C4-2B (cell line): ENCODE measurements at regions not wholly inside any gene's neighbourhood (a gene's known extent, or its start where the extent isn't known, plus 50 kb on each side); places are given as distances from the start of the nearest gene placed in this dataset.

Source experiments
- H3K27ac ChIP-seq: fragments of 450-650 bp; 2 replicates; pipeline ENCODE4 v1.5.1; 2017
- CTCF ChIP-seq: fragments of 450-650 bp; conservative IDR thresholded peaks from 2 replicates; pipeline ENCODE4 v1.5.1; 2017; ENCODE audit warnings: mild to moderate bottlenecking
- ZFX ChIP-seq: fragments of 450-650 bp; IDR thresholded peaks from 2 replicates; pipeline ENCODE4 v1.6.1; 2017

- no peak; the same call in 1 of the 2 replicates for TF ChIP-seq CTCF
- no peak for TF ChIP-seq ZFX
- H3K27ac ChIP-seq = no peak overlapping the region
Measured at GRCh38 chr11:120032766-120033390, 105.0 kb downstream of the TRIM29 start.

- TF ChIP-seq ZFX = no peak
Measured at GRCh38 chr11:120031612-120032600, 106.0 kb downstream of the TRIM29 start.

GRCh38 chr11:120031156-120031555, 106.8 kb downstream of the TRIM29 start:
- H3K27ac ChIP-seq = no peak overlapping the region
- TF ChIP-seq CTCF (no peak), ZFX (no peak)

More at GRCh38 chr11:120031612-120032600, 106.0 kb downstream of the TRIM29 start:
- H3K27ac ChIP-seq = no peak overlapping the region

- H3K27ac ChIP-seq = no peak overlapping the region
- TF ChIP-seq ZFX (no peak), CTCF (no peak)
Measured at GRCh38 chr11:120030411-120030810, 107.5 kb downstream of the TRIM29 start.

GRCh38 chr11:120029321-120029720, 108.6 kb downstream of the TRIM29 start:
- TF ChIP-seq ZFX (no peak), CTCF (no peak)

GRCh38 chr11:120028897-120029258, 109.0 kb downstream of the TRIM29 start:
- no peak overlapping the region for H3K27ac ChIP-seq

More at GRCh38 chr11:120029321-120029720, 108.6 kb downstream of the TRIM29 start:
- H3K27ac ChIP-seq = no peak overlapping the region

More at GRCh38 chr11:120028897-120029258, 109.0 kb downstream of the TRIM29 start:
- TF ChIP-seq ZFX = no peak
- no peak for TF ChIP-seq CTCF
